ENCODE measurements at regions not wholly inside any gene's neighbourhood (a gene's known extent, or its start where the extent isn't known, plus 50 kb on each side); places are given as distances from the start of the nearest gene placed in this dataset.
A peak's percentile ranks its signal among the peaks of the same experiment; 100 is the strongest.

- DNase-seq: no peak
Measured at GRCh38 chr18:65994302-65994701, 243.5 kb downstream of the CDH7 start.

- peak; percentile 74 for DNase-seq
Measured at GRCh38 chr18:65990944-65991708, 240.3 kb downstream of the CDH7 start.

GRCh38 chr18:65990174-65990690 is 239.4 kb downstream of the CDH7 start:
- peak; percentile 37 for DNase-seq

- DNase-seq: peak; percentile 39
Measured at GRCh38 chr18:65988972-65989371, 238.2 kb downstream of the CDH7 start.

- peak; percentile 27 for DNase-seq
Measured at GRCh38 chr18:65988386-65988785, 237.6 kb downstream of the CDH7 start.

GRCh38 chr18:65983750-65984149 is 232.9 kb downstream of the CDH7 start:
- peak; percentile 86 for DNase-seq

GRCh38 chr18:65975536-65975935 is 224.7 kb downstream of the CDH7 start:
- DNase-seq: peak; percentile 49

- no peak for DNase-seq
Measured at GRCh38 chr18:65974758-65975157, 223.9 kb downstream of the CDH7 start.

- DNase-seq: peak; percentile 57
Measured at GRCh38 chr18:65968239-65969004, 217.6 kb downstream of the CDH7 start.

GRCh38 chr18:65955747-65956146 is 204.9 kb downstream of the CDH7 start:
- peak; percentile 99 for DNase-seq

GRCh38 chr18:65954372-65954771 is 203.6 kb downstream of the CDH7 start:
- DNase-seq: no peak

- DNase-seq: no peak
Measured at GRCh38 chr18:65946777-65947176, 196.0 kb downstream of the CDH7 start.

GRCh38 chr18:65943268-65943667 is 192.5 kb downstream of the CDH7 start:
- no peak for DNase-seq

- DNase-seq: peak; percentile 63
Measured at GRCh38 chr18:65942854-65943253, 192.0 kb downstream of the CDH7 start.

- DNase-seq: peak; percentile 57
Measured at GRCh38 chr18:65942104-65942503, 191.3 kb downstream of the CDH7 start.

- DNase-seq: no peak
Measured at GRCh38 chr18:65941482-65941881, 190.7 kb downstream of the CDH7 start.
